WERI-Rb-1 (cell line): ENCODE measurements at regions not wholly inside any gene's neighbourhood (a gene's known extent, or its start where the extent isn't known, plus 50 kb on each side); places are given as distances from the start of the nearest gene placed in this dataset.

Experiments used
- DNase-seq: peaks from one replicate; pipeline ENCODE4 v3.0.0-alpha.2; 2020
- H3K27ac ChIP-seq: fragments of 250-450 bp; sonication (Bioruptor Pico); 2 replicates; pipeline ENCODE4 v1.5.1; 2020; ENCODE audit warnings: mild to moderate bottlenecking, moderate library complexity
- H3K27me3 ChIP-seq: fragments of 250-450 bp; sonication (Bioruptor Pico); 2 replicates; pipeline ENCODE4 v1.5.1; 2021; ENCODE audit warnings: mild to moderate bottlenecking, low read depth, moderate library complexity; ENCODE audit not compliant: insufficient read depth, severe bottlenecking
- H3K36me3 ChIP-seq: fragments of 250-450 bp; sonication (Bioruptor Pico); 2 replicates; pipeline ENCODE4 v1.5.1; 2020; ENCODE audit warnings: mild to moderate bottlenecking, moderate library complexity
- H3K4me3 ChIP-seq: 2 replicates; pipeline ENCODE4 v1.5.1; 2011; ENCODE audit warnings: low read depth, mild to moderate bottlenecking, control low read depth, low read length
- H3K9me3 ChIP-seq: fragments of 250-450 bp; sonication (Bioruptor Pico); 2 replicates; pipeline ENCODE4 v1.5.1; 2021; ENCODE audit warnings: mild to moderate bottlenecking, moderate library complexity; ENCODE audit not compliant: severe bottlenecking
- TF ChIP-seq, protein P1 (sequence below): IDR thresholded peaks from 2 replicates; pipeline ENCODE4 v1.5.1; 2011; ENCODE audit warnings: low read depth, mild to moderate bottlenecking, control low read depth, inconsistent platforms, low read length

DNA sequence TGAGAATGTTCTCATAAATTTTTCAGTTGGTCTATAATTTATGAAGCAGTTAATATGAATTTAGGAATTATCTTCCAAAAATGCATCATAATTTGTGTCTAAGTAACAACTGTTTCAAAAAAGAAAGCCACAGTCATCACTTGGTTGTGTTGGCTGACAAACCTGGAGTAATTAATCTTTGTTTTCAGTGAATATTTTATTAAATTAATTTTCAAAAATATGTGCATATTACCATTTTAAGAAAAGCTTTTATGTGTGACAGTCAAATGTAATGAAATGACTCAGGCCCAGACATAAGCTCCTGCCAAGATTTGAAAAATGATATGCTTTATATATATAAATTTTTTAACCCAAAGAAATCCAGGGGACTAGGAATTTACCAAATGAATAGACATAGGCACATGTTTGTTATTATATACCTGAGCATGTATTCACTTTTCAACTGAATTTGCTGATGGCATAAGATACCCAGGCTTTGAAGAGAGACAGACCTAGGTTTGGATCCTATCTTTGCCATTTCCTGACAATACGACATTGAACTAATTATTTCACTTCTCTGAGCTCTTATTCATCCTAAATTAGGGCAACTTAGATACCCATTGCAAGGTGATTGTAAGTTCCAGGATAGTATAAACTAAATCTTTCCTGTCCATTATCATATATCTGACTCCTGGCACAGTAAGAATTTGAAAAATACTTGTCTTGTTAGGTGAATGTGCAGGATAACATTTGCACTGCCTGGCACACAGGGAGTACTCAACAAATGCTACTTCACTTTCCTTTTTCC lies 729.5 kb upstream of the ADGRL2 start:
- TF ChIP-seq, protein P1, sequence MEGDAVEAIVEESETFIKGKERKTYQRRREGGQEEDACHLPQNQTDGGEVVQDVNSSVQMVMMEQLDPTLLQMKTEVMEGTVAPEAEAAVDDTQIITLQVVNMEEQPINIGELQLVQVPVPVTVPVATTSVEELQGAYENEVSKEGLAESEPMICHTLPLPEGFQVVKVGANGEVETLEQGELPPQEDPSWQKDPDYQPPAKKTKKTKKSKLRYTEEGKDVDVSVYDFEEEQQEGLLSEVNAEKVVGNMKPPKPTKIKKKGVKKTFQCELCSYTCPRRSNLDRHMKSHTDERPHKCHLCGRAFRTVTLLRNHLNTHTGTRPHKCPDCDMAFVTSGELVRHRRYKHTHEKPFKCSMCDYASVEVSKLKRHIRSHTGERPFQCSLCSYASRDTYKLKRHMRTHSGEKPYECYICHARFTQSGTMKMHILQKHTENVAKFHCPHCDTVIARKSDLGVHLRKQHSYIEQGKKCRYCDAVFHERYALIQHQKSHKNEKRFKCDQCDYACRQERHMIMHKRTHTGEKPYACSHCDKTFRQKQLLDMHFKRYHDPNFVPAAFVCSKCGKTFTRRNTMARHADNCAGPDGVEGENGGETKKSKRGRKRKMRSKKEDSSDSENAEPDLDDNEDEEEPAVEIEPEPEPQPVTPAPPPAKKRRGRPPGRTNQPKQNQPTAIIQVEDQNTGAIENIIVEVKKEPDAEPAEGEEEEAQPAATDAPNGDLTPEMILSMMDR = no peak
- no peak overlapping the region for H3K27ac ChIP-seq
- H3K36me3 ChIP-seq = no peaks in the 10 kb centered on the region
- no peak overlapping the region for H3K4me3 ChIP-seq
- no peaks in the 10 kb centered on the region for H3K9me3 ChIP-seq
- no peaks in the 10 kb centered on the region for H3K27me3 ChIP-seq
- no peak for DNase-seq

DNA sequence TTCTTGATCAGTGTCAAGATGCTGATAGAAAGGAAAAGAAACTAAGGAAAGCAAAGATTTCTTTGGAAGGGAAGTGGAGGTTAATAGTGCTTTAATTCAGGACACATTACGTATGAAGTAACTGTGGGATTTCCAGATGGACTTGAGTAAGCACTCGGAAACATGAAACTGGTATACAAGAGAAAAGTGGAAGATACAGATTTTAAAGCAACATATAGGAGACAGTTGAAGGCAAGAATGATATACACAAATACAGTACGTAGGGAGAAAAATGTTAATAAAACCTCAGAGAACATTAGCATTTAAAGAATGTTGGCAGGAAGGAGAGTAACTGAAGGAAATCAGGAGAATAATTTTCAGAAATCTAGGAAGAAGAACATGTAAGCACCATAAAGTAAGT lies 730.9 kb upstream of the ADGRL2 start:
- Histone ChIP-seq H3K4me3 (no peak overlapping the region), H3K9me3 (no peaks in the 10 kb centered on the region), H3K27ac (no peak overlapping the region), H3K36me3 (no peaks in the 10 kb centered on the region), H3K27me3 (no peaks in the 10 kb centered on the region)
- TF ChIP-seq, protein P1 = no peak
- DNase-seq = no peak

DNA sequence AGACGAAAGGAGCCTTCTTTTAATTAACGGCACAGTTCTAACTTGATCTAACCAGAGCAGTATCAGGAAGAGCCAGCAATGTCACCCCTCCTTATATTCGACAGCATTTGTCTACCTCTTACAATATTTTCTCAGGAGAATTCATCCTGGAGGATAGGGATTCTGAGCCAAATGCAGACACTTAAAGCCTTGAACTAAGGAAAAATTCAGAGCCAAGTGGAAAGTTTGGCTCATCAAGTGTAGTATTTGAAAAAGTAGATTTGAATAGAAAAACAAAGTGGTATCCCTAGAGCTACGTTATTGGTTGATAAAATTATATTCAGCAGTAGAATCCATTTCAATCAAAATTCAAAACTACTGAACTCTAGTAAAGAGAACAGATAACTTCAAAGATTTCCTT lies 732.0 kb upstream of the ADGRL2 start:
- H3K27me3 ChIP-seq = no peaks in the 10 kb centered on the region
- no peaks in the 10 kb centered on the region for H3K36me3 ChIP-seq
- H3K9me3 ChIP-seq = no peaks in the 10 kb centered on the region
- TF ChIP-seq, protein P1 = no peak
- H3K4me3 ChIP-seq = no peak overlapping the region
- no peak for DNase-seq
- no peak overlapping the region for H3K27ac ChIP-seq

DNA sequence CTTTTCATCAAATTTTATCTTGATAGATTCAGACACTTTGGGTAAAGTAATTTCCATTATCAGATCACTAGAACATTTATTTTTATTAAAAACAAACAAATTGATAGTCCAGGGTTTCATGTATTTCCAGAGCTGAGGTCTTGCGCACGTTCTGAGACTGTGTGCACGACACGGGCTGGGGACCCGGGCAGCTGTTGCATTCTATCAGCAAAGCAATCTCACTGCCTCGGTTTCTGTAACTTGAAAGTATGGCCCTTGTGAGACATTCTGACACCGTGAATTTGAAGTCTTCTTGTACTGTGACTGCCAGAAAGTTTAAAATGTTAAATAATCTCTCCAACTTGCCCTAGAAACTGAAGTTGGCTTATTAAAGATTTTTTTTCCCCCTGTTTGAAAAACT lies 746.9 kb upstream of the ADGRL2 start:
- Histone ChIP-seq H3K9me3 (no peaks in the 10 kb centered on the region), H3K27ac (no peak overlapping the region), H3K4me3 (no peak overlapping the region), H3K27me3 (no peaks in the 10 kb centered on the region), H3K36me3 (no peaks in the 10 kb centered on the region)
- TF ChIP-seq, protein P1 = no peak
- no peak for DNase-seq

DNA sequence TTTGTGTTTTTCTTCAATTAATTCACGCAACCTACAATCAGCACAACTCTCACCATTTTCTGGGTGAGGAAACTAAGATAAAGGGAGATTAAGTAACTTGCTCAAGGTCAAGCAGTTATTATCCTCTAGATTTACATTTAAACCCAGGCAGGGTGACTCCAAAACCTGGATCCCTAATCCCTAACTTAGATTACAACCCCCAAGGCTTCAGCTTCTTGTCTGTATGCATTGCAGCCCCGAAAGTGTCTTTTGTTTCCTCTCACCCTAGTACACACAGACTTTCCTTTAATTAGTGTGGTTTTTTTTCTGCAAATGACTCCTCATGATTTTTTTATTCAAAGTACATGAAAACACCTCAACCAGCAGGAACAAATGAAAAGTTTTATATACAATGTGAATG lies 748.6 kb upstream of the ADGRL2 start:
- no peak overlapping the region for H3K4me3 ChIP-seq
- no peaks in the 10 kb centered on the region for H3K36me3 ChIP-seq
- H3K27ac ChIP-seq = no peak overlapping the region

More for the DNA sequence above, 748.6 kb upstream of the ADGRL2 start:
- DNase-seq = no peak
- no peaks in the 10 kb centered on the region for H3K9me3 ChIP-seq
- H3K27me3 ChIP-seq = no peaks in the 10 kb centered on the region
- TF ChIP-seq, protein P1 = no peak
